ENCODE measurements at regions not wholly inside any gene's neighbourhood (a gene's known extent, or its start where the extent isn't known, plus 50 kb on each side); places are given as distances from the start of the nearest gene placed in this dataset.

DNA sequence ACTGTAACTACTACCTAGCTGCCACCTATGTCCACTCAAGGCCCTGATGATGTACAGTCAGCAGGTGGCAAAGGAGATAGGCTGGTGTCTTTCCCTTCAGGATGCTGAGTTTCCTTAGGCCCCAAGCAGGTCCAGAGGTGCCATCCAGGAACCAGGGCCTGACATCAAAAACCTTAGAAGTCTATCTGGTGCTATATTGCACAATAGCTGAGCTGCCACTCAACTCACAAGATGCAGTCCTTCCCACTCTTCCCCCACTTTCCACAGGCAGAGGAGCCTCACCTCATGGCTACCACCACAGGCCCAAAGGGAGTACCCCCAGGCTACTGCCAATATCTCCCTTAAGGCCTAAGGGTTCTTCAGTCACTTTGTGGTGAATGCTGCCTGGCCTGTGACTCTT, 83.9 kb upstream of the ZNF827 start:
- no peak for DNase-seq

DNA sequence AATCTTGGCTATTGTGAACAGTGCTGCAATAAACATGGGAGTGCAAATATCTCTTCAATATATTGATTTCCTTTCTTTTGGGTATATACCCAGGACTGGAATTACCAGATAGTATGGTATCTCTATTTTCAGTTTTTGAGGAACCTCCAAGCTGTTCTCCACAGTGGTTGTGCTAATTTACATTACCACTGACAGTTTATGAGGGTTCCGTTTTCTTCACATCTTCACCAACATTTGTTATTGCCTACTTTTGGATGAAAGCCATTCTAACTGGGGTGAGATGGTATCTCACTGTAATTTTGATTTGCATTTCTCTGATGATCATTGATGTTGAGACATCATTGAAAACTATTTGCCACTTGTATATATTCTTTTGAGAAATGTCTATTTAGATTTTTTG, 79.6 kb upstream of the ZNF827 start:
- no peak for DNase-seq

DNA sequence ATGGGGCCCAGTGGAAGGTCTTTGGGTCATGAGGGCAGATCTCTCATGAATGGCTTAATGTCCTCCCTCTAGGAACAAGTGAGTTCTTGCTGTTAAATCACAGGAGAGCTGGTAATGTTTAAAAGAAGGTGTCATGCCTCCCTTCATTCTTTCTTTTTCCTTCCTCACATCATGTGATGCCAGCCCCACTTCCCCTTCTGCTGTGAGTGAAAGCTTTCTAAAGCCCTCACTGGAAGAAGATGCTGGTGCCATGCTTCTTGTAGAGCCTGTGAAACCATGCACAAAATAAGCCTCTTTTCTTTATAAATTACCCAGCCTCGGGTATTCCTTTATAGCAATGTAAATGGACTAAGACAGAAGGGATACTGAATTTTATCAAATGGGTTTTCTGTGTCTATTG, 66.1 kb upstream of the ZNF827 start:
- DNase-seq: no peak

DNA sequence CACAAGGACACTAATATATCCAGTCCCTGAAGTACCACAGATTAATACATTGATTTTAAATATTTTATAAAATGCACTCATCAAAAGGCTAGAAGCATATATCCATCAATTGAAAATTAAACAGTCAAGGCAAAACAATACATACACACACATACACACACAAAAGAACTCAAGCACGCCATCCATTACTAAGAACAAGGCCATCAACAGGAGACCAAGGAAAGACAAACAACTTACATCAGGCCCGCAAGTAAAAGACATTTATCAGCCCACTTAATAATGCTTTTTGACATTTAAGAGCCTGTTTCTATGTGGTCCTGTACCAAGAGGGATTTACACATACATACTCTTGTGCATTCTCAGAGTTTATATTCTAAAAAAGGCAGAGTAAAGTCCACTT, 50.0 kb upstream of the ZNF827 start:
- DNase-seq: no peak
